Natural killer cell (primary cell): ENCODE measurements at regions not wholly inside any gene's neighbourhood (a gene's known extent, or its start where the extent isn't known, plus 50 kb on each side); places are given as distances from the start of the nearest gene placed in this dataset.

Source experiments
- ATAC-seq, 3 donors: fragments of 150-1000 bp in 2 of 3; fragments of 200-7000 bp in 1 of 3; cut with Tn5 transposase; 1 replicate in 1 of 3; 2 replicates in 2 of 3; pipeline ENCODE4 v1.10.0; 2021; ENCODE audit warnings: mild to moderate bottlenecking in 2 of 3, moderate library complexity in 2 of 3
- DNase-seq, 2 donors: peaks; one replicate each; pipeline versions ENCODE4 v3.0.0 to v3.0.0-alpha.2; 2013 to 2021; ENCODE audit warnings: mixed read lengths in 1 of 2
- H3K27ac ChIP-seq: one replicate; pipeline ENCODE4 v1.5.1; 2013; ENCODE audit warnings: mild to moderate bottlenecking, low read length
- H3K27me3 ChIP-seq: one replicate; pipeline ENCODE4 v1.6.1; 2013; ENCODE audit warnings: low read length; ENCODE audit not compliant: control insufficient read depth, insufficient read depth
- H3K36me3 ChIP-seq: one replicate; pipeline ENCODE4 v1.6.1; 2013; ENCODE audit warnings: low read length; ENCODE audit not compliant: control insufficient read depth, insufficient read depth
- H3K4me1 ChIP-seq: one replicate; pipeline ENCODE4 v1.6.1; 2013; ENCODE audit warnings: low read length; ENCODE audit not compliant: control insufficient read depth, insufficient read depth
- H3K4me3 ChIP-seq: one replicate; pipeline ENCODE4 v1.5.1; 2013; ENCODE audit warnings: low read length
- H3K9me3 ChIP-seq: one replicate; pipeline ENCODE4 v1.6.1; 2013; ENCODE audit warnings: low read length; ENCODE audit not compliant: control insufficient read depth, insufficient read depth
- H3K27ac Mint-ChIP-seq, 2 donors: one replicate each; pipeline ENCODE4 v1.8.0; 2022; ENCODE audit warnings: mild to moderate bottlenecking in 2 of 2, mixed read lengths in 2 of 2, moderate library complexity in 1 of 2
- H3K27me3 Mint-ChIP-seq, 2 donors: one replicate each; pipeline ENCODE4 v1.8.0; 2022; ENCODE audit warnings: low read depth in 2 of 2, mixed read lengths in 2 of 2
- H3K36me3 Mint-ChIP-seq: one replicate; pipeline ENCODE4 v1.8.0; 2022; ENCODE audit warnings: mixed read lengths
- H3K4me1 Mint-ChIP-seq, 2 donors: one replicate each; pipeline ENCODE4 v1.8.0; 2022; ENCODE audit warnings: mixed read lengths in 2 of 2
- H3K4me3 Mint-ChIP-seq: one replicate; pipeline ENCODE4 v1.8.0; 2022; ENCODE audit warnings: mild to moderate bottlenecking, moderate library complexity, mixed read lengths
- H3K9me3 Mint-ChIP-seq, 2 donors: one replicate each; pipeline ENCODE4 v1.8.0; 2022; ENCODE audit warnings: mixed read lengths in 2 of 2
- CTCF ChIP-seq: fragments of 200-600 bp; IDR thresholded peaks from one replicate; pipeline ENCODE4 v1.8.0; 2022; ENCODE audit warnings: antibody characterized with exemption
- WGBS: methylation state at CpG from one replicate; pipeline ENCODE4 v1.1.7; 2013; ENCODE audit warnings: missing lambda C conversion rate; ENCODE audit not compliant: insufficient coverage; 5-methylcytosine and 5-hydroxymethylcytosine counted together
- intact Hi-C: fragments of 100-400 bp; cut with micrococcal nuclease; formaldehyde crosslinking; loops from one replicate; pipeline ENCODE4 v1.14.2; 2022

- 56% methylated on average over 2 of the region's 2 CpGs for WGBS
- H3K4me1 Mint-ChIP-seq: no peaks in the 10 kb centered on the region
- intact Hi-C loops: no loop called here
- Histone ChIP-seq H3K4me1 (no peaks in the 10 kb centered on the region), H3K9me3 (no peaks in the 10 kb centered on the region), H3K27ac (no peak overlapping the region), H3K27me3 (no peaks in the 10 kb centered on the region), H3K36me3 (no peaks in the 10 kb centered on the region), H3K4me3 (no peak overlapping the region)
- no peaks in the 10 kb centered on the region for H3K27me3 Mint-ChIP-seq
- DNase-seq: no peak
- TF ChIP-seq CTCF: no peak
- no peak overlapping the region for H3K4me3 Mint-ChIP-seq
- no peak for ATAC-seq
- H3K36me3 Mint-ChIP-seq: no peaks in the 10 kb centered on the region
- no peak overlapping the region for H3K27ac Mint-ChIP-seq
- H3K9me3 Mint-ChIP-seq: peaks cover 0 to 8% of the 10 kb centered on the region in 2 donors
Observed at GRCh38 chr13:105370011-105370650, 1165.3 kb downstream of the EFNB2 start.

- peaks cover 0 to 3% of the 10 kb centered on the region in 2 donors for H3K27me3 Mint-ChIP-seq
- ATAC-seq: no peak
- no peak overlapping the region for H3K4me3 Mint-ChIP-seq
- TF ChIP-seq CTCF: no peak
- Histone ChIP-seq H3K36me3 (no peaks in the 10 kb centered on the region), H3K27ac (no peak overlapping the region), H3K4me1 (no peaks in the 10 kb centered on the region), H3K27me3 (no peaks in the 10 kb centered on the region), H3K9me3 (no peaks in the 10 kb centered on the region), H3K4me3 (no peak overlapping the region)
- intact Hi-C loops: no loop called here
- H3K9me3 Mint-ChIP-seq: peaks cover 0 to 8% of the 10 kb centered on the region in 2 donors
- no peak overlapping the region for H3K27ac Mint-ChIP-seq
- H3K36me3 Mint-ChIP-seq: no peaks in the 10 kb centered on the region
- DNase-seq: no peak
- 88% methylated on average over 3 of the region's 4 CpGs for WGBS
- peaks cover 0 to 4% of the 10 kb centered on the region in 2 donors for H3K4me1 Mint-ChIP-seq
Observed at GRCh38 chr13:105368781-105369180, 1166.7 kb downstream of the EFNB2 start.

- Mint-ChIP-seq H3K27ac (no peak overlapping the region), H3K4me1 (peaks cover 0 to 10% of the 10 kb centered on the region in 2 donors), H3K36me3 (no peaks in the 10 kb centered on the region), H3K9me3 (peaks cover 0 to under 1% of the 10 kb centered on the region in 2 donors), H3K4me3 (no peak overlapping the region), H3K27me3 (peaks cover 0 to 8% of the 10 kb centered on the region in 2 donors)
- TF ChIP-seq CTCF: no peak
- H3K9me3 ChIP-seq: no peaks in the 10 kb centered on the region
- H3K4me3 ChIP-seq: no peak overlapping the region
- WGBS: 0% methylated on average over 1 of the region's 1 CpG
- H3K27ac ChIP-seq: no peak overlapping the region
- H3K4me1 ChIP-seq: no peaks in the 10 kb centered on the region
- H3K27me3 ChIP-seq: no peaks in the 10 kb centered on the region
- no peaks in the 10 kb centered on the region for H3K36me3 ChIP-seq
- intact Hi-C loops: no loop called here
- ATAC-seq (no peak), DNase-seq (no peak)
Observed at GRCh38 chr13:105365831-105366230, 1169.6 kb downstream of the EFNB2 start.

GRCh38 chr13:105365021-105365550 lies 1170.4 kb downstream of the EFNB2 start:
- Mint-ChIP-seq H3K27ac (no peak overlapping the region), H3K9me3 (no peaks in the 10 kb centered on the region), H3K36me3 (no peaks in the 10 kb centered on the region), H3K4me3 (no peak overlapping the region), H3K4me1 (peaks cover 0 to 10% of the 10 kb centered on the region in 2 donors), H3K27me3 (peaks cover 0 to 8% of the 10 kb centered on the region in 2 donors)
- intact Hi-C loops: no loop called here
- no peak for ATAC-seq
- no peaks in the 10 kb centered on the region for H3K4me1 ChIP-seq
- no peaks in the 10 kb centered on the region for H3K27me3 ChIP-seq
- no peak overlapping the region for H3K27ac ChIP-seq
- no peaks in the 10 kb centered on the region for H3K36me3 ChIP-seq
- DNase-seq: no peak
- H3K4me3 ChIP-seq: no peak overlapping the region
- no peak for TF ChIP-seq CTCF
- 59% methylated on average over 1 of the region's 3 CpGs for WGBS
- no peaks in the 10 kb centered on the region for H3K9me3 ChIP-seq
